ENCODE measurements at regions not wholly inside any gene's neighbourhood (a gene's known extent, or its start where the extent isn't known, plus 50 kb on each side); places are given as distances from the start of the nearest gene placed in this dataset.
A peak's percentile ranks its signal among the peaks of the same experiment; 100 is the strongest.

GRCh38 chr20:40738976-40739375 lies 49.9 kb upstream of the MAFB start:
- Mint-ChIP-seq H3K27ac (no peak overlapping the region), H3K4me3 (no peak overlapping the region), H3K27me3 (peaks cover 9% of the 10 kb centered on the region), H3K4me1 (peaks cover 4 to 6% (median 4%) of the 10 kb centered on the region in 3 donors), H3K36me3 (no peaks in the 10 kb centered on the region), H3K9me3 (peaks cover 0 to 1% (median 0%) of the 10 kb centered on the region in 3 donors)

DNA sequence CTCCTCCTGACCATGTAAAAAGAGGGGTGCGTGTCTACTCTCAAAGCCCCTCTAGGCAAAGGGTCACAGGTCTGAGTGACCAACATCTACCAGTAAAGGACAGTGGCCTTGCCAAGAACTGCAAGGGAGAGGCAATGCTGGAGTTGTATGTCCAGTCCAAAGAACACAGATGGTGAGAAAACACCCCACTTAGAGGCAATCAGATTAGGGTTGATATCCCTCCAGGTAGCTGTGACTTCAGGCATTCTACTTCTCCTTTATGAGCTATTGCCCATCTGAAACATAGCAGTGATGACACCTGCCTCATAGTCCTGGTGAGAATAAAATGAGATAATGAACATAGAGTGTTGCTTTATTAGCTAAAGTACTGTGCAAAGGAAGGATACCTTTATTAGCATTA lies 50.8 kb upstream of the MAFB start:
- H3K9me3 Mint-ChIP-seq: peaks cover 0 to 1% (median 0%) of the 10 kb centered on the region in 3 donors
- no peak overlapping the region for H3K4me3 Mint-ChIP-seq
- H3K27me3 Mint-ChIP-seq: peaks cover 12% of the 10 kb centered on the region
- H3K4me1 Mint-ChIP-seq: peaks cover 7 to 13% (median 12%) of the 10 kb centered on the region in 3 donors
- H3K27ac Mint-ChIP-seq: no peak overlapping the region
- H3K36me3 Mint-ChIP-seq: no peaks in the 10 kb centered on the region

GRCh38 chr20:40741507-40742106 lies 52.6 kb upstream of the MAFB start:
- no peaks in the 10 kb centered on the region for H3K9me3 Mint-ChIP-seq
- H3K4me3 Mint-ChIP-seq: no peak overlapping the region
- H3K36me3 Mint-ChIP-seq: no peaks in the 10 kb centered on the region
- peaks cover 8% of the 10 kb centered on the region for H3K27me3 Mint-ChIP-seq
- H3K27ac Mint-ChIP-seq: no peak overlapping the region
- peaks cover 7 to 17% (median 14%) of the 10 kb centered on the region in 3 donors for H3K4me1 Mint-ChIP-seq

DNA sequence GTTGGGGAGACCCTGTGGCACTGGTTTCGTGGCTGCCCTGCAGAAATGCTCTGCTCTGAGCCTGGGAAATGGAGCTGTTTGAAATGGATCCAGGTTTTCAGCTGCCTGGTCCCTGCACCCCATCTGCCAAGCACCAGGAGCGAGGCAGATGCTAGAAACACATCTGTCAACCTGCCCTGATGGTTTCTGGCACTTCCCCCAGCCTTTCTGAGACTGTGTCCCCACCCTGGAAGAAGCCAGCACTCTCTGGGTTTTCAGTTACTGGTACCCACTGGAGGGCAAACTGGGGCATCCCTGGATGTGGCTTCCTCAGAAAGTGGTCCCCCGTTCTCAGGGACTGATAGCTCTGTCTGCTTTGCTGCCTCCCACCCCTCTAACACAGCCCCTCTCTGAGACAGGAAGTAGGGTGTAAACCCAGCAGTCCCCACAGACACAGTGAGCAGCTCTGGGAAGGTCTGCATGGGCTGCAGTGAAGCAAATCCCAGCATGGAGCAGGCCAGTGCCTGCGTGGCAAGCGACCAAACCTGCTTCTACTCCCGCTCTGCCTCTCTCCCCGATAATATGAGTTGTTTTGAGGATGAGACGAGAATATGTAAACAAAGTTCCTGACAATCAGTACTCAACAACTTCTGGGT lies 54.2 kb upstream of the MAFB start:
- peaks cover 5% of the 10 kb centered on the region for H3K27me3 Mint-ChIP-seq
- no peak overlapping the region for H3K4me3 Mint-ChIP-seq
- peaks cover 7 to 17% (median 14%) of the 10 kb centered on the region in 3 donors for H3K4me1 Mint-ChIP-seq
- no peaks in the 10 kb centered on the region for H3K9me3 Mint-ChIP-seq
- no peak overlapping the region for H3K27ac Mint-ChIP-seq
- H3K36me3 Mint-ChIP-seq: no peaks in the 10 kb centered on the region

DNA sequence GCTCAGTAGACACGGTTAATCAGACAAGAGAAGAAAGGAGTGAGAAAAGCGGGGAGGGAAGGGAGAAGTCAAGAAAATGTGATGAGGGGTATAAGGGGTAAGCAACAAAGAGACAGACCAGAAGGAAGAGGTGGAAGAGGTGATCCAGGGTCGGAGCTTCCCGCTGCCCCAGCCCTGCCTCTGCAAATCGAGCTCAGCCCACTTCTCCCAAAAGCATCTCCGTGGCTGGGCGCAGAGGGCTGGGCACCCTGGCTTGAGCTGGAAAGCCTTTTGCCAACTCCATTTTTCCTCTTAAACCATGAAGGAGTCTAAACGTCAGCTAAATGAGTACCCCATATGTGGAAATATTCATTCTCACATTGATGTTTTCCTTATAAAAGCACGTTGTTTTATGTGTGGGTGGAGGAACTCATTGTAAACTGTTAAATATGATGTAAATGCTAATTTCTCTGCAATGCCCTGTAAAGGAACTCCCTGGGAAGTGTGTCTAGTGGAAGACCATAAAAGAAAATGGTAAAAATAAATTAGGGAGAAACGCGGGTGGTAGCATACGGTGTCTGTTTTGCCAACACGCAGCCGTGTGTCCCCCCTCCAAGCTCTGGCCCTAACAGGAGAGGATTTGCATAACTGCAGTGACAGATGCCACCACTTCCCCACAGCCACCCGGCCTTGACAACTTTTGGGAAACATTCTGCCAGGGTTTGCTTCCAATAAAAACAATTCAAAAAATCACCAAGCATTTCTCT lies 55.2 kb upstream of the MAFB start:
- H3K27me3 Mint-ChIP-seq: peaks cover 9% of the 10 kb centered on the region
- H3K9me3 Mint-ChIP-seq: no peaks in the 10 kb centered on the region
- peak overlapping the region in 1 of 3 donors; percentile 44 for H3K27ac Mint-ChIP-seq
- H3K4me3 Mint-ChIP-seq: peak overlapping the region in 2 of 4 donors; percentile 56 to 84
- H3K36me3 Mint-ChIP-seq: no peaks in the 10 kb centered on the region
- H3K4me1 Mint-ChIP-seq: peaks cover 7 to 17% (median 14%) of the 10 kb centered on the region in 3 donors

DNA sequence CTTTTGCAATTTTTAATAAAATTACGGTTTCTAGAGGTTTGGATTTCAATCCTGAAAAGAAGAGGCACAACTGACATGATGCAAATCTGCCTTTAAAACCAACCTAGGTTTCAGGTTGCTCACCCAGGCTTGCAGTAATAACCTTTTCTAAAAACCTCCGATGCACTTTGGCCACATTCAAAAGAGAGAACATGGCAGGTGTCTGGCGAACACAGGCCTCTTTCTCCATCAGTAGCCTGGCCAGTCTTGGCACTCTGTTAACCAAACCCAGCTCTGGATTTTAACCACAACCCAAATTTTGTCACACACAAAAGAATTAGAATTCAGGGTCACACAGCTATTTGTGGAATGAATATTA lies 55.8 kb upstream of the MAFB start:
- peaks cover 9% of the 10 kb centered on the region for H3K27me3 Mint-ChIP-seq
- H3K36me3 Mint-ChIP-seq: no peaks in the 10 kb centered on the region
- no peaks in the 10 kb centered on the region for H3K9me3 Mint-ChIP-seq
- peaks cover 7 to 17% (median 14%) of the 10 kb centered on the region in 3 donors for H3K4me1 Mint-ChIP-seq
- no peak overlapping the region for H3K27ac Mint-ChIP-seq
- H3K4me3 Mint-ChIP-seq: peak overlapping the region in 1 of 4 donors; percentile 84

DNA sequence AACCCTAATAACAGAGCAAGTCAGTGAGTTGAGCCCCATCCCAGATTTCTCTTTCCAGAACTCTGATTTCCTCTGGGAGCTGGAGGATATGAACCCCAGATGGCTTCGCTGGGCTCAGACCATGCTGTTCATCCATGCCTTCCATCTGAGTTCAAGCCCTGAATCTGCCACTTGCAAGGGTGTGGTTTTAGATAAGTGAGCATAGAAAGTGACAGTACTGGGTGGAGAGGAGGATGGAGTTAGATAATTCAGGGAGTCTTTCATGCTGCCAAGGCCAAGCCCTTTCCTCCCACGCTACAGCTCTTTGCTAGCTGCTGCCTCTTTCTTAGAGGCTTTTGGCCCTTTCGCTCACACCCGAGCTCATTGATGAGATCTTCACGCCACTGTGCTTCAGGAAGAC lies 57.2 kb upstream of the MAFB start:
- H3K9me3 Mint-ChIP-seq: no peaks in the 10 kb centered on the region
- peaks cover 13% of the 10 kb centered on the region for H3K27me3 Mint-ChIP-seq
- H3K4me3 Mint-ChIP-seq: no peak overlapping the region
- H3K27ac Mint-ChIP-seq: no peak overlapping the region
- H3K4me1 Mint-ChIP-seq: peaks cover 7 to 17% (median 14%) of the 10 kb centered on the region in 3 donors
- no peaks in the 10 kb centered on the region for H3K36me3 Mint-ChIP-seq

DNA sequence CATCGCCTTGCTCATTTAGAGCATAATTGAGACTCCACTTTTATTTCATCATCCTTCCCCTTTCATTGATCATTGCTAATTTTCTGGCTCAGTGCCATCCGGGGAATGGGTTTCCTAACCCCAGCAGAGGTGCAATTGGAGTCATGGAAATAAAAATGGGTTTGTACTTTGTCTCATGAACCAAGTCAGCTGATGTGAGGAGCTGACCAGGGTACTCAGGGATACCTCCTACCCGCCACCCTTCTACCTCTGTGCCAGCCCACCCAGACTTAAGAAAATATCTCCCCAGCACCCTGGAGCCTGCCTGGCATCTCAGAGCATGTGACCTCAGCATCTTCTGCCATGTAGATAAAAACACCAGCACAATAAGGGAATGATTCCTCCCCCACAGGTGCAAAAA lies 59.1 kb upstream of the MAFB start:
- no peaks in the 10 kb centered on the region for H3K9me3 Mint-ChIP-seq
- H3K27me3 Mint-ChIP-seq: peaks cover 13% of the 10 kb centered on the region
- H3K4me1 Mint-ChIP-seq: peaks cover 7 to 17% (median 14%) of the 10 kb centered on the region in 3 donors
- peaks cover 2% of the 10 kb centered on the region for H3K36me3 Mint-ChIP-seq
- H3K27ac Mint-ChIP-seq: no peak overlapping the region
- H3K4me3 Mint-ChIP-seq: no peak overlapping the region

DNA sequence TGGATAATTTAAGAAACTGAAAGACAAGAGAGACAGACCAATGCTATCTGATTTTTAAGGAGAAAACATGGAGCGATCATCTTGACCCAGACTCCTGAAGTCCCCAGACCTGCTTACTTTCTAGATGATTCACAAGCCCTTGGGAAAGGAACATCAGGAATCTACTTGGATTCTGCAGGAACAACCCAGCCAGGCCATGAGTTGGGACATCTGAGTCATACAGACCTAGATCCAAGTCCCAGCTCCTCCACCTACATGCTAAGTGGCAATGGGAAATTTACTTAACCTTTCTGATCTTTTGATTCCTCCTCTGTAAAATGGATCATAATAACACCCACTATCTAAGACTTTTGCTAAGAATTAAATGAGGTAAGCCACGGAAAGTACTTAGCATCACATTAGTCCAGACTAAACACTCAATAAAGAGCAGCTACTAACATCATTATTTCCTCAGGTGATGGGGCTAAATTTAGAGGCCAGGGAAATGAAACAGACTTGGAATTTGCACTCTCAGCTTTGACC lies 61.0 kb upstream of the MAFB start:
- no peak overlapping the region for H3K27ac Mint-ChIP-seq
- H3K4me3 Mint-ChIP-seq: no peak overlapping the region
- peaks cover 9% of the 10 kb centered on the region for H3K27me3 Mint-ChIP-seq
- no peaks in the 10 kb centered on the region for H3K9me3 Mint-ChIP-seq
- H3K4me1 Mint-ChIP-seq: peaks cover 0 to 4% (median 0%) of the 10 kb centered on the region in 3 donors
- peaks cover 4% of the 10 kb centered on the region for H3K36me3 Mint-ChIP-seq

GRCh38 chr20:40750541-40751035 lies 61.6 kb upstream of the MAFB start:
- peaks cover 5% of the 10 kb centered on the region for H3K36me3 Mint-ChIP-seq
- H3K27ac Mint-ChIP-seq: no peak overlapping the region
- H3K4me1 Mint-ChIP-seq: peaks cover 0 to 2% (median 0%) of the 10 kb centered on the region in 3 donors
- no peaks in the 10 kb centered on the region for H3K9me3 Mint-ChIP-seq
- peaks cover 9% of the 10 kb centered on the region for H3K27me3 Mint-ChIP-seq
- H3K4me3 Mint-ChIP-seq: peak overlapping the region in 1 of 4 donors; percentile 13

- Mint-ChIP-seq H3K4me1 (peaks cover 0 to 7% (median 0%) of the 10 kb centered on the region in 3 donors), H3K4me3 (no peak overlapping the region), H3K27me3 (peaks cover 6% of the 10 kb centered on the region)
Observed at GRCh38 chr20:40753472-40753871, 64.4 kb upstream of the MAFB start.

DNA sequence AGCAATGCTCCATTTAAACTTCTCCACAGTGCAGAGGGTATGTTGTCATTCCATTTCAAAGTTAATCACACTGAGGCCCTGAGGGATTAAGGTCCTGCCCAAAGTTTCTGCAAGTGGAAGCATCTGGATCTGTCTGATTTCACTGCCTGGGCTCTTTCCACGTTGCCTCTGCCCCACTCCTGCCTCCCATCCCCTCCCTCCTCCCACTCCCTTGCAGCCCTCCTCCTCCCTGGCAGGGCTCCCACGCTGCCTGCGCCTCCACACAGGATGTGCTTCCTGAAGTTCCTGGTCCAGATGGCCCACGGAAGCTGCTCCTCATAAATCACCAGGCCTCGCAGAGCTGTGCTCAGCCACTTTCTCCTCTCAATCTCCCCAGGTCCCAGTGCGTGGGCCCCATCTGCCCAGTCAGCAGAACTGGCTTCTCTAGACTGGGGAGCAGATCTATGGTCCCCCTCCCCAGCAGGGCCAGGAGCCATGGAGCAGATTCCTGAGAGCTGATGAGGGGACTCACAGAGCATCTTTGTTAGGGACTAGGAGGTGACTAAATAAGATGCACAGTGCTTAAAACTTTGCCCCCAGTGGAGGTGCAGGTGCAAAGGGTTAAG lies 65.4 kb upstream of the MAFB start:
- Mint-ChIP-seq H3K9me3 (no peaks in the 10 kb centered on the region), H3K27ac (no peak overlapping the region), H3K36me3 (peaks cover 5% of the 10 kb centered on the region), H3K4me1 (peaks cover 0 to 7% (median 0%) of the 10 kb centered on the region in 3 donors), H3K27me3 (peaks cover 4% of the 10 kb centered on the region), H3K4me3 (no peak overlapping the region)

More at GRCh38 chr20:40753472-40753871, 64.4 kb upstream of the MAFB start:
- Mint-ChIP-seq H3K27ac (no peak overlapping the region), H3K36me3 (peaks cover 5% of the 10 kb centered on the region), H3K9me3 (no peaks in the 10 kb centered on the region)

DNA sequence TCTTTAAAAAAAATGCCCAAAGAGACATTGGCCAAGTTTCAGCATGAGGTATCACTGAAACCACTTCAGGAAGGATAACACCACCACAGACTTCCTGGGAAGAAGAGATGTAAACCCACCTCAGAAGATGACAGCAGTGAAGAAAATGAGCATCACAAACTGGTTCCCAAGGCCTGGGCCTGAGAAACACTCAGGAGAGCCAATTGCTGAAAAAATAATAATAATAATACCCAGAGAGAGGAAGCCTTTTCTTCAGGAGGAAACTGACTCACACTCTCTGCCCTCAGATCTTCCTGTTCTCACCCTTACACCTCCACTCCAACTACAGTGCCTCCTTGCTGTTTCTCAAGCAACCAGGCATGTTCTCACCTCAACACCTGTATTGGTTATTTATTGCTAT lies 68.1 kb upstream of the MAFB start:
- H3K4me3 Mint-ChIP-seq: no peak overlapping the region
- no peaks in the 10 kb centered on the region for H3K27me3 Mint-ChIP-seq
- H3K4me1 Mint-ChIP-seq: peaks cover 0 to 9% (median 0%) of the 10 kb centered on the region in 3 donors
- peaks cover 5% of the 10 kb centered on the region for H3K36me3 Mint-ChIP-seq
- H3K27ac Mint-ChIP-seq: no peak overlapping the region
- peaks cover 0 to 3% (median 0%) of the 10 kb centered on the region in 3 donors for H3K9me3 Mint-ChIP-seq

- Mint-ChIP-seq H3K9me3 (peaks cover 0 to 3% (median 0%) of the 10 kb centered on the region in 3 donors), H3K36me3 (peaks cover 3% of the 10 kb centered on the region), H3K27ac (no peak overlapping the region), H3K27me3 (no peaks in the 10 kb centered on the region), H3K4me3 (no peak overlapping the region), H3K4me1 (peaks cover 0 to 9% (median 0%) of the 10 kb centered on the region in 3 donors)
Observed at GRCh38 chr20:40758790-40759189, 69.8 kb upstream of the MAFB start.

GRCh38 chr20:40760399-40760798 lies 71.4 kb upstream of the MAFB start:
- H3K4me1 Mint-ChIP-seq: peaks cover 0 to 9% (median 0%) of the 10 kb centered on the region in 3 donors
- H3K27me3 Mint-ChIP-seq: peaks cover 1% of the 10 kb centered on the region
- no peaks in the 10 kb centered on the region for H3K36me3 Mint-ChIP-seq
- no peak overlapping the region for H3K4me3 Mint-ChIP-seq
- H3K27ac Mint-ChIP-seq: no peak overlapping the region
- H3K9me3 Mint-ChIP-seq: peaks cover 0 to 3% (median 0%) of the 10 kb centered on the region in 3 donors
